Inferior parietal cortex (tissue), 1 donor: ENCODE measurements at regions not wholly inside any gene's neighbourhood (a gene's known extent, or its start where the extent isn't known, plus 50 kb on each side); places are given as distances from the start of the nearest gene placed in this dataset.
"Not testable (repeated sequence)": the region's sequence is repeated elsewhere in the genome, so short reads cannot be mapped to it uniquely, and the experiment has no call there.

Experiments
- DNase-seq: peaks from one replicate; pipeline ENCODE4 v3.0.0-alpha.2; 2016; ENCODE audit errors: extremely low spot score

GRCh38 chr14:43313719-43314118 lies 1193.4 kb downstream of the FSCB start:
- DNase-seq = no peak

- no peak for DNase-seq
Observed at GRCh38 chr14:43308421-43309110, 1198.5 kb downstream of the FSCB start.

GRCh38 chr14:43307836-43308235 lies 1199.2 kb downstream of the FSCB start:
- no peak for DNase-seq

GRCh38 chr14:43306053-43306452 lies 1201.0 kb downstream of the FSCB start:
- DNase-seq = no peak

DNA sequence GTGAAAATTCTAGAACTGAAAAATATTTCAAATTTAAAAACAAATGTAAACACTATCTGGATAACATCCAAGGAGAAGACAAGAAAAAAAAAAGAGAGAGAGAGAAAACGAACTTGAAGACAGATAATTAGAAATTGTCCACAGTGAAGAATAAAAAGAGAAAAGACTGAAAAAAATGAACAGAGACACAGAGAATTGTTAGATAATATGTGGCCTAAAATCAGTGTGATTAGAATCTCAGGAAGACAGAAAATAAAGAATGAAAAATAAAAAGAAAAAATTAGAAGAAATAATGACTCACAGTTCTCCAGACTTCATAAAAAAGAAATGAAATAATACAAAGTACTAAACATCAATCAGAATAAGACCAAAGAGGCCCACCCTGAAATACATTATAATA lies 1209.3 kb downstream of the FSCB start:
- no peak for DNase-seq

DNA sequence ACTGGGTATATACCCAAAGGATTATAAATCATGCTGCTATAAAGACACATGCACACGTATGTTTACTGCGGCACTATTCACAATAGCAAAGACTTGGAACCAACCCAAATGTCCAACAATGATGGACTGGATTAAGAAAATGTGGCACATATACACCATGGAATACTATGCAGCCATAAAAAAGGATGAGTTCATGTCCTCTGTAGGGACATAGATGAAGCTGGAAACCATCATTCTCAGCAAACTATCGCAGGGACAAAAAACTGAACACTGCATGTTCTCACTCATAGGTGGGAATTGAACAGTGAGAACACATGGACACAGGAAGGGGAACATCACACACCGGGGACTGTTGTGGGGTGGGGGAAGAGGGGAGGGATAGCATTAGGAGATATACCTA lies 1211.0 kb downstream of the FSCB start:
- DNase-seq = not testable (repeated sequence)

DNA sequence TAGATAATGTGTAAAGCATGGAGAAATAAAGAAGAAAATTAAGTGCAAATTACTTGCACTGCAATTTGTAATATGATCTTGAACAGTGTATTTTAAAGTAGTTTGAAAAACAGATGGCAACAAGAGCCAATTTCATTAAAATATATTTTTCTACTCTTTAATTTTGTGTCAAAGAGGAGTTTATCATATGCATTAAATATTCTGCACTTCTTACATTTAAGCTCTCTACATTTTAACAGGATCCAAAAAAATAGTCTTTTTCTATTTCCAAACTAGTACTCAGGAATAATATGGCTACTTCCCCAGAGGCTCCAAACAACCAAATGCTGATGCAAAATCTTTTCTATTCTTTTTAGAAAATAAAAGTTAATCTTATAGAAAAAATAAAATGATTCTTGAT lies 1221.5 kb downstream of the FSCB start:
- DNase-seq = no peak

DNA sequence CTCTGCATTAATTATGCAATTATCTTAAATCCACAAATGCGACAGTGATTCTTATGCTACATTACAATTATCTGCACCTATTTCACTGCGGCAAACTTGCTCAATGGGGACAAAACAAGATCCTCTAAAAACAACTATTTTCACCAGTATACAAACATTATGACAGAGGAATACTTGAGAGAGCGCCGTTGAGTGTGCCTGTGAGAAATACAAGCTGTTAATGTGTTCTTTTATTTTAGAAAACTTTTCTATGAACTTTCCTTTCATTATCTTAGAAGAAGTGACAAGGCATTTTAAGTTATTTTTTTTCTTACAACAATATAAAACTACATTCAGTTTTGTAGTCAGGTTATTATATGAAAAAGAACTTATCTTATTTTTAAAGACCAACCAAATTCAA lies 1247.0 kb downstream of the FSCB start:
- no peak for DNase-seq

DNA sequence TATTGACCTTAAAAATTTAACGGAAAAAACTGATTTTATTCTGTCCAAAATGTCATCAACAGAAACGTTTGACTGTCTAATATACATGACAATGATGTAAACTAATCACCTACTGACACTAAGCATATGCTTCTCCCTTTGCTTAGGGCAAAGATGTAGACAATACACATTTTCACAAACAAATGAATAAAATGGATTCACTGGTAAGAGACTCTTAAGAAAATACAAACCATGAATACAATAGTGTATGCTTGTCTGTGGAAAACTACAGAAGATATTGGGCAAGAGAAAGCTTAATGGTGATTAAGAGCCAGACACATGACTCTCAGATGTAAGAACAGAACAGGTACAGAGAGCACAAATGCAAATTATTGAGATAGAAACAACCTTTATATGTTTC lies 1248.7 kb downstream of the FSCB start:
- DNase-seq = no peak

DNA sequence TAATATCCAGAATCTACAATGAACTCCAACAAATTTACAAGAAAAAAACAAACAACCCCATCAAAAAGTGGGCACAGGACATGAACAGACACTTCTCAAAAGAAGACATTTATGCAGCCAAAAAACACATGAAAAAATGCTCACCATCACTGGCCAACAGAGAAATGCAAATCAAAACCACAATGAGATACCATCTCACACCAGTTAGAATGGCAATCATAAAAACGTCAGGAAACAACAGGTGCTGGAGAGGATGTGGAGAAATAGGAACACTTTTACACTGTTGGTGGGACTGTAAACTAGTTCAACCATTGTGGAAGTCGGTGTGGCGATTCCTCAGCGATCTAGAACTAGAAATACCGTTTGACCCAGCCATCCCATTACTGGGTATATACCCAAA lies 1250.1 kb downstream of the FSCB start:
- not testable (repeated sequence) for DNase-seq

- DNase-seq = no peak
Observed at GRCh38 chr14:43252866-43253265, 1254.2 kb downstream of the FSCB start.

- no peak for DNase-seq
Observed at GRCh38 chr14:43249591-43249990, 1257.5 kb downstream of the FSCB start.

GRCh38 chr14:43249116-43249515 lies 1258.0 kb downstream of the FSCB start:
- DNase-seq = no peak

DNA sequence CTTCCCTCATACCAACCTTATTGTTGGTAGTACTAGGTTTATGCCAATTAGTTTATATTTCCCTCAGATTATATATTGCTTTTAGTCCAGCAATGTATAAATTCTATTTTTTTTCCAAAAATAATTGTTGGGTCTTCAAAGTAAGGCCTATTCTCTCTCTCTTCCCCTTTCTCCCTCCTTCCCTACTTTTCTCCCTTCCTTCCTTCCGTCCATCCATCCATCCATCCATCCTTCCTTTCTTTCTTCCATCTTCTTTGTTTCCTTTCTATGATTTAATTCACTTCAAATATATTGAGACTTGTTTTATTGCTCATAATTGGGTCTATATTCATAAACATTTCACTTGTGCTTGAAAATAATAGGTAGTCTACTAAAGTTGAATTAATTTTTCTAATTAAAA lies 1259.2 kb downstream of the FSCB start:
- no peak for DNase-seq

GRCh38 chr14:43244142-43244625 lies 1262.9 kb downstream of the FSCB start:
- DNase-seq = no peak

- no peak for DNase-seq
Observed at GRCh38 chr14:43243168-43243567, 1263.9 kb downstream of the FSCB start.

DNA sequence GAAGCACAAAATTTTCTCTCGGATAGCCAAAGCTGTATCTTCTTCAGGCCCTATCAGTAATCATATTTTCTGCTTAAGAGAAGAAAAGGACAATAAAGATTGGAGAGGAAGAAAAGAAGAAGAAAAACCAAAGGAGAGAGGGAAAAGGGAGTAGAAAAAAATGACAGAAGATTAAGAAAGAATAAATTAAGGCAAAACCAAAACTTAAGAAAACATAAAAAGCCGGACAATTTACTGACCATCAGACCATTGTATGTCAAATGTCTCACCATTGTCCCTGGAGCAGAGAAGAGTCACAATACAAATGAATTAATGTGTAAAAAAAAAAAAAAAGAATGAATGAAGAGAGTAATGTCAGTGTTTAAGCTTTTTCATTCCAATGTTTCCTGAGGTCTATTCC lies 1274.8 kb downstream of the FSCB start:
- DNase-seq = no peak

DNA sequence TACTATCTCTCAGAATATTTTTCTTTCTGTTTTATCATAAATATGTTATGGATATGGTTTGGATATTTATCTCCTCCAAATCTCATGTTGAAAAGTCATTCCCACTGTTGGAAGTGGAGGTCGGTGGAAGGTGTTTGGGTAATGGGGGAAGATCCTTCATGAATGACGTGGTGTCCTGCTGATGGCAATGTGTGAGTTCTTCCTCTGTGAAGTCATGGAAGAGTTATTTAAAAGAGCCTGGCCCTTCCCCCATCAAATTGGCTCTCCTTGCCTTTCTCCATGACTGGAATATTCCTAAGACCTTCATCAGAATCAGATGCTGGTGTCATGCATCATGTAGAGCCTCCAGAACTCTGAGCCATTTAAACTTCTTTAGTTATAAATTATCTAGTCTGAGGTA lies 1291.6 kb downstream of the FSCB start:
- DNase-seq = no peak

DNA sequence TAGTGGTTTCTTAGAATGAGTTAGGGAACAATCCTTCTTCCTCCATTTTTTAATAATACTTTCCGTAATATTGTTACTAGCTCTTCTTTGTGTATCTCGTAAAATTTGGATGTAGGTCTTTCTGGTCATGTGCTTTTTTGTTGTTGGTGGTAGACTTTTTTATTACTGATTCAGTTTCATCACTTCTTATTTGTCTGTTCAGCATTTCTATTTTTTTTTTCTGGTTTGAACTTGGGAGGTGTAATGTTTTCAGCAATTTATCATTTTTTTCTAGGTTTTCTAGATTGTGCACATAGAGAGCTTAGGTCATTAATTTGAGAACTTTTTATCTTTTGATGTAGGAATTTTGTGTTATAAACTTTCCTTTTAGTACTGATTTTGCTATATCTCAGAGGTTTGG lies 1299.9 kb downstream of the FSCB start:
- DNase-seq = no peak

DNA sequence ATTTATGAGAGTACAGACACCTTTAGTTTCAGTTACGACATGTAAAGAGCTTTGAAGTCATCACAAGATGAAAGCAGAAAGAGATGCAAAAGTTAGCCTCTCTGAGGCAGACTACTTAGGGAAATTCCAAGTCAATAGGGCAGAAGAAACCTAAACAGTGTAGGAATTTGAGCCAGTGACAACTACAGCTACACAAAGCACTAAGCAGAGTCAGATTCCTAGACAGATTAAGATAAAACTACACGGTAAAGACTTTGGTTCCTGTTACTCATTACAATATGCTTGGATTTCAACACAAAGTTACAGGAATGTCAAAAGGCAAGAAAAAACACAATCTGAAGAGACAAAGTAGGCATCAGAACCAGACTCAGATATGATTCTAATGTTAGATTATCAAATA lies 1302.3 kb downstream of the FSCB start:
- no peak for DNase-seq

DNA sequence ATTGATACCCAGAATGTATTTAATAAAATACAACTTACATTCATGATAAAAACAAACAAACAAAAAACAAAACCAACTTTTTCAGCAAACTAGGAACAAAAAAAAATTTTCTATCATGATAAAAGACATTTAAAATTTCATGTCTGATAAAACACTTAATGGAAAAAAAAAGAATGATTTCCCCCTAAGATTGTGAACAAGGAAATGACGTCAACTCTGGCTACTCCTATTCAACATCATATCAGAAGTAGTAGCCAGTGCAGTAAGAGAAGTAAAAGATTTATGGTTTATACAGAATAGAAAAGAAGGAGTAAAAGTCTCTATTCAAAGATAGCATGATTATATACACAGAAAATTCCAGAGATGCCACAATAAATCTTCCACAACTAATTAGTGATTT lies 1306.6 kb downstream of the FSCB start:
- DNase-seq = no peak

DNA sequence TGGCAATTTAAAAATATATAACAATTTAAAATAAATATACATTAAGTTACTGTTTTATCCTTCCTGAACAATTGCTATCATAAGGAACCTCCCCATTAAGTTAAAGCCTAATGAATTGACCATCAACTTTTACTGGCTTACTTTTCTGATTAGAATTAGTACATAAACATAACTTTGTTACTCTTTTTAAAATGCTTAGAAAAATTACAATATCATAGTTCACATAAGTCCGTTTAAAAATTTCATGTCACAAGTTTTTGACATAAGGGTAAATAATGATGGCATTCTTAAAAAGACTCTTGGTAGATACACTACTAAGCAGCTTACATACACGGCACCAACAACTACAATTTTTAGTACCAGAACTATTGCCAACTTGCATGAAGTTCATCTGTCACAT lies 1308.6 kb downstream of the FSCB start:
- no peak for DNase-seq

GRCh38 chr14:43184540-43184939 lies 1322.5 kb downstream of the FSCB start:
- DNase-seq = no peak

DNA sequence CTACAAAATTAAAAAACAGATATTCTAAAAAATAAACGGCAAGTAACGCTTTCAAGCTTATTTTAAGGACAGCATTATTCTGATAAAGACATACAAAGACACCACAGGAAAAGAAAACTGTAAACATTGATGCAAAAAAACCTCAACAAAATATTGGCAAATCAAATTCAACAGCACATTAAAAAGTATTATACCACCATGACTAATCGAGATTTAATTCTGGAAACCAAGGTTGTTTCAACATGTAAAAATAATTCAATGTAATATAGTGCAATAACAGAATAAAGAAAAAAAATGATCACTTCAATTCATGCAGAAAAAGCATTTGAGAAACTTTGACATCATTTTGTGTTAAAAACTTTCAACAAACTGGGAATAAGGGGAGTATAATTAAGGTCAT lies 1323.2 kb downstream of the FSCB start:
- DNase-seq = no peak
